HG02943 (cell line): ENCODE measurements at regions not wholly inside any gene's neighbourhood (a gene's known extent, or its start where the extent isn't known, plus 50 kb on each side); places are given as distances from the start of the nearest gene placed in this dataset.

Experiments used
- ATAC-seq: cut with Tn5 transposase; IDR thresholded peaks from one replicate; pipeline ENCODE4 v1.9.1; 2021; ENCODE audit warnings: mild to moderate bottlenecking, low read depth, moderate library complexity; ENCODE audit not compliant: unreplicated experiment

DNA sequence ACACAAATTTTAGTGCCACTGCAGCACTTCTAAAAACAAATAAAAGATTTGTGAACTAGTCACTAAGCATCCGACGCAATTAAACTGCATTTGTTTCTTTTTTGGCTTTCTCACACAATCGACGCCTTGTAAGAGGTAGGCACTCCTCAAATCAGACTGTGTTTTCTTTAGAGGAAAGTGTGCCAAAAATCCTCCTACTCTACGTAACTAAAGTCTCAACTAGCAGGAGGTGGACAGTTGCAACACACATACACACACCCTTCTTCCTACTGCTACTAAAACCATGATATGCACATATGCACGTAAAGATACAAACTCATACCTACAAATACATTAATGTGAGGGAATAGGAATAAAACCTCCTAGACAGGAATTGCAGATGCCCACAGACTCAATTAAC lies 844.7 kb upstream of the SOX9 start:
- no peak for ATAC-seq

DNA sequence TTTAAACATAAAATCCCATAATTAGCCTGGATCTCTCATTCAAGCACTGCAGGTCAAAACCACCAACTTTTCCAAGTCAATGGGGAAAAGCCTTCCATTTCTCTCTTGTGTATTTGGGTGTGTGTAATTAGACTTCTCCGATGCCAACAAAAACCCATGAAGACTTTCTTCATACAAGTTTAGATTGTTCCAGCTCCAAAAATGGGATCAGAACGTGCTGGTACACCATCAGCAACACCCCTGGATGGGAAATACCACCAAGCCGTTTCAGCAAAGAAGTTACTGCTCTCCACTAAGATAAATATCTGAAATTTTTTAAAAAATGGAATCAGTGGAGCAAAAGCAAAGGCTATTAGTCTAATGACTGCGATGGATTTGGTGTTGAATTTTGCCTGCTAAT lies 837.3 kb upstream of the SOX9 start:
- no peak for ATAC-seq

DNA sequence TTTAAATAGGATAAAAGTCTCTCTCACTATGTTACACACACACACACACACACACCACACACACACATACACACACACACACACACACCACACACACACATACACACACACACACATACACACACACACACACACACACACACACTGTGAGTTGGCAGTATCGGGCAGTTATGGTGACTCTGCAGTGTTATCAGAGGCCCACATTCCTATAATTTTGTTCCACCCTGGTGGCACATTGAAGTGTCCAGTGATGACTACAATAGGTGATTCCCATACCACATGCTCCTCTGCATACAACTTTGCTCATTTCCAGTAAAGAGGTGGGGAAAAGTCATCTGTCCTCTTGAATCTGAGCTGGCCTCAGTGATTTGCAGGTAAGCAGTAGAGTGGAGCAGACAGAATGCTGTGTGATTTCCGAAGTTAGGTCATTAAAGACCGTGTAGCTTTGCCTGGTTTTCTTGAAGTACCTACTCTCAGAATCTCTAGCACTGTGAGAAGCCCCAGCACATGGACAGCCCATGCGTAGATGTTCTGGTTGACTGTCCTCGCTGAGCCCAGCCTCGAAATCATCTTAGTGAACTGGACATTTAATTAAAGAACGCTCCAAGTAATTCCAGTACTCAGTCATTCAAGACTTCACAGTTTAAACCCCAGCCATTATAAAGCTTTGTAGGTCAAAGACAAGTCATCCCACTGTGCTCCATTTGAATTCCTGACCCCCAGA lies 836.6 kb upstream of the SOX9 start:
- ATAC-seq, result no peak

DNA sequence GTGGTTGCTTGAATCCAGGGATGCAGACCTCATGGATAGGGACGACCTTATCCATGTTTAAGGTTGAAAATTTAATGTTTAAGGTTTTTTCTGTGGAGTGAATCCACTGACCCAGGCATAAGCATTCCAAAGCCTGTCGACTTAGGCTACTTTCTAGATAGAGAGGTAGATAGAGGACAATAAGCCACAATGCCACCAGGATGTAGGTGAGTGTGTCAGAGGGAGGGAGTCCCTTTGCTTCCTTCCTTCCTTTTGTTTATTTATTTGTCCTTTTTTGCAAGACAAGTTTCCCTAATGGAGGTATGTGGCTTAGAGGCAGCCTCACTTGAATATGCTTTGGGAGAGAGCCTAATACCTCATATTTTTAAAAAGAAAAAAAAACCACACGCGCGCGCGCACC lies 834.2 kb upstream of the SOX9 start:
- no peak for ATAC-seq

DNA sequence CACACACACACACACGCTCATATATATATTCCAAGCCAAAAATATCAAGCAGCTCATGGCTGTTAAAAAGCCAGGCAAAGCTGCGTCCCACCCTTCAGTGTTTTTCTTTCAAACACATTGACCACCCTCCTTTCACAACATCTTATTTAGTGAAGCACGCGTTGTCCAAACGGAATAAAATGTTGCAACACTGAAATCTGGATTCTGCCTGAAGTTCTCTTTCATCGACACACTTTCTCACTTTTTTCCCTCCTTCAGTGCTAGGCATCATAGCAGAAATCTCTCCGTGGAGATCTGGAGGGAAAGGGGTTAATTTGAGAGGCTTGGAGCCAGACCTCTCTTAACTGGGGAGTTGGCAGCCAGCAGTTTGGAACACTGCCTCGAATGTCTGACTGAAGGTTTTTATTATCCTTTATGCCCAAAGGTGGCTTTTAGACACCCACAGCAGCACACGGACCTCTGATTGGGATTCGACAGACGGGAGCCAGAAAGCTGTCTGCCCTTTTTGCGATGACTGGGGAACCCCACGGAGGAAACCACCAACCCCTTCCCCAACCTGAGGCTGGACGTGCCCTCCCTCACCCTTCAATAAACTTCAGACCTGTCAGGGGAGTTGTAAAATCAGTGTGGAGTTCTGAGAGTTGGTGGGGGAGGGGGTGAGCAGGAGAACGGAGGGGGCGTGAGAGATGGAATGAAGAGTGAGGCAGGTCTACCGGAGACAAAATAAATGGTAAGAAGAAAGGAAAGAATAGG lies 833.6 kb upstream of the SOX9 start:
- no peak for ATAC-seq

DNA sequence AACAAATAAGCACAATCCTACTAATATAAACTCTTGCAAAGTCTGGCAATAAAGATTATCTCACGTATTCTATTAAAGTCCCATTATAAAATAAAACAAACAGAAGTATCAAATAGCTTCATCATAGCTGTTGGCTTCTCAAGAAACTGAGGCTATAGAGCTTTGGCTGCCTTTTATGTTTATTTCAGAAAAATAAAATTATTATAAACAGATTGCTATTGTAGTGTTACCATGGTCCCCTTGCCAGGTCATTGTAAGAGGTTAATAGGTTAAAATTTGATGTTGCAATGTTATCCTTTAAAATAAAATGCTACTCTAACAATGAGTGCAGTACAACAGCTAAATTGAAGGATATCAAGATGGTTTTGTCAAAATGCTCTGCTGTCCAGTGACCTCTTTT lies 828.8 kb upstream of the SOX9 start:
- ATAC-seq, result no peak

DNA sequence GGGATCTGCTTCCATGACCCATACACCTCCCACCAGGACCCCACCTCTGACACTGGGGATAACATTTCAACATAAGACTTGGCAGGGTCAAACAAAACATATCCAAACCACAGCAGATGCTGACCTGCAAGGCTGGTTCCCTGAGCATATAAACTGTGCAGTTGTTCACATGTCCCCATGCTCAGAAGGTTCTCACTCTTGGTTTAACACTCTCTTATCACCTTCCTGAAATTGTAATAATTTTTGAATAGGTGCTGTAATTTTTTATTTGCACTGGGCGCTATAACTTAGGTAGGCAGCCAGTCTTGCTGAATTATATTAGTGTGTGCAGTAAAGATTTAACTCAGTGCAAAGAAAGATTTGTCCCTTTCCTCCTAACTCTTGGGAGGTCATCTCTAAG lies 824.8 kb upstream of the SOX9 start:
- no peak for ATAC-seq

DNA sequence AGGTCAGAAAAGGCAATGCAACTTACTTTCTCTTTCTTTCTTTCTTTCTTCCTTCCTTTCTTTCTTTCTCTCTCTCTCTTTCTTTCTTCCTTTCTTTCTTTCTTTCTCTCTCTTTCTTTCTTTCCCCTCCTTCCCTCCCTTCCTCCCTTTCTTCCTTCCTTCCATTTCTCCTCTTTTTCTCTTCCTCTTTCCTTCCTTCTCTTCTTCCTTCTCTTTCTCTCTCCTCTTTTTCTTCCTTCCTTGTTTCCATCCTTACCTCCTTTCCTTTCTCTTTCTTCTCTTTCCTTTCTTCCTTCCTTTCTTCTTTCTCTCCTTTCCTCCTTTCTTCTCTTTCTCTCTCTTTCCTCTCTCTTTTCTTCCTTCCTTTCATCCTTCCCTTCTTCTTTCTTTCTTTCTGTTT lies 819.8 kb upstream of the SOX9 start:
- ATAC-seq, result no peak

DNA sequence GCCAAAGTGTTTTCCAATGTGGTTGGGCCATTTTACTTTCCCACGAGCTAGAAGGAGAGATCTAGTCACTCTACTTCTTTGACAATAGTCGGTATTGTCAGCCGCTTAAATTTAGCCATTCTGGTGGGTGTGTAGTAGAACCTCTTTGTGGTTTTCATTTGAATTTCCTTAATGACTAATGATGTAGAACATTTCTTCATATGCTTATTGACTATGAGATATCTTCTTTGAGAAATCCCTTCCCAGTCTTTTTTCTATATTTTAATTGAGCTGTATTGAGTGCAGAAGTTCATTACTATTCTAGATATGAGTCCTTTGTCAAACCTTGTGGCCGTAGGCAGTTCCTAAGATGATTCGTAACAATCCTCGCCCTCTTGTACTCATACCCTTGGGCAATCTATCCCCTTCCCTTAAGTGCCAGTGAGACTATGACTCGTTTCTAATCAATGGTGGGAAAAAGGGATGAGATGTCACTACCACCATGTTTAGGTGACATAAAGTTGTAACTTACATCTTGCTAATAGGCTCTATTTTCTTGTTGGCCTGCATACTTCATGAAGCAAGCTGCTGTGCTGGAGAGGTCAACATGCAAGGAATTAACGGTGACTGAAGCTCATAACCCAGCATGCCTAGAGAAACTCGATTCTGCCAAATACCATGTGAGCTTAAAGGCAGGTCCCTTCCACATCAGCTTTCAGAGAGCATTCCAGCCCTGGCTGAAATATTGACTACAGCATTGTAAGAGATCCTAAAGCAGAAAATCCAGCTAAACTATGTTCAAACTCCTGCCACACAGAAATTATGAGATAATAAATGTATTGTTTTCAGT lies 817.9 kb upstream of the SOX9 start:
- no peak for ATAC-seq

DNA sequence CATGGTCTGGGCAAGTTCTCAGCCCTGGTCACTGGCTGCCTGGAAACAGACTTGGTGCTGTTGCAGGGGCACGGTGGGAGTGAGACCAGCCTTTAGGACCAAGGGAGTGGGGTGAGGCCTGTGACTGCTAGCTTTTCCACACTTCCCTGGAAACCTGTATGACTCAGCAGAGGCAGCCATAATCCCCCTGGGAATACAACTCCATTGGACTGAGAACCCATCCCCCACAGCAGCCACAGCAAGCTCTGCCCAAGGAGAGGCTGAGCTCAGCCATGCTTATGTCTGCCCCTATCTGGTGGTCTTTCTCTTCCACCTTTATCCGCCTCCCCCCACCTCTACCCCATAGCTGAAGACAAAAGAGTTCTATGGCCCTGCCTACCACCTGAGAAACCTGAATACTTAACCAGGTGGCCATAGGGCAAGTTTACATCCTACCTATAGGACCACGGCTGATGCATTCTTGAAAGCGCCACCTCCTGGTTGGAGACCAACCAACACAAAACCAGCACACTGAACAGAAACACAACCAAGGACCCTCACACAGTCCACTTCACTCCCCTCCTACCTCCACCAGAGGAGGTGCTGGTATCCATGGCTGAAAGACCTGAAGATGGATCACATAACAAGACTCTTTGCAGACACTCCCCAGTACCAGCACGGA lies 816.2 kb upstream of the SOX9 start:
- no peak for ATAC-seq

DNA sequence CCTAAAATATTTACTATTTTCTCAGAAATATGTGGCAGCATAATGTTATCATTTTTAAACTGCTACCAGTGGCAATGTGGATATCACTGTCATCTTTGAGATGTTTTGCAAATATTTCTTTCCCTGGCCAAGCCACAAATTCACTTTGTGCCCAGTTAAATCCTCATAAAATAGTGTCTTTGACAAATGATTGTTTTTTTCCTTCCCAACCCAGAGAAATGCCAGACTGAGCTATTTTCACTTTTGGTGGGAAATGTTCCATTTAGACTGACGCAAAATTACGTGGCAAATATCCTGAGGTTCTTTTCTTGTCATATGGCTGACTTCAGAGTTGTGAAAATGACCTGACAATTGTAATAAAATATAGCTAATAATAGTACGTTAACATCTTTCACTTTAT lies 807.0 kb upstream of the SOX9 start:
- no peak for ATAC-seq

DNA sequence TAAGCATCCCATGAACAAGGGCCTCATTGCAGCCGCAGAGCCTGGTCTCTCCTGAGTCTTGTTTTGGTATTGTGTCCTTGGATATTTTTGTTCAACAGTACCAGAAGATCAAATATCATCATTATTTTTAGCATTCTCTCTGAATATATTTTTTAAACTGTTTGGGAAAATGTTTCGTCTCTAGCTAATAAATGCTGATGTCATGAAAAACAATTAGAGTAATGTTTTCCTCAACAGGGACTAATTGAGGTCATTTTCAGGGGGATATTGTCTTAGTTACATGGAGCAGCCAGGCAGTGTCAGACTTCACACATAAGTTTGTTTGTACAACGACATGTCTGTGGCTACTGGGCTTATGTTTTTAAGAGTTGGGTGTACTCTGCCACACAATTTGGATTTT lies 805.3 kb upstream of the SOX9 start:
- ATAC-seq, result no peak

DNA sequence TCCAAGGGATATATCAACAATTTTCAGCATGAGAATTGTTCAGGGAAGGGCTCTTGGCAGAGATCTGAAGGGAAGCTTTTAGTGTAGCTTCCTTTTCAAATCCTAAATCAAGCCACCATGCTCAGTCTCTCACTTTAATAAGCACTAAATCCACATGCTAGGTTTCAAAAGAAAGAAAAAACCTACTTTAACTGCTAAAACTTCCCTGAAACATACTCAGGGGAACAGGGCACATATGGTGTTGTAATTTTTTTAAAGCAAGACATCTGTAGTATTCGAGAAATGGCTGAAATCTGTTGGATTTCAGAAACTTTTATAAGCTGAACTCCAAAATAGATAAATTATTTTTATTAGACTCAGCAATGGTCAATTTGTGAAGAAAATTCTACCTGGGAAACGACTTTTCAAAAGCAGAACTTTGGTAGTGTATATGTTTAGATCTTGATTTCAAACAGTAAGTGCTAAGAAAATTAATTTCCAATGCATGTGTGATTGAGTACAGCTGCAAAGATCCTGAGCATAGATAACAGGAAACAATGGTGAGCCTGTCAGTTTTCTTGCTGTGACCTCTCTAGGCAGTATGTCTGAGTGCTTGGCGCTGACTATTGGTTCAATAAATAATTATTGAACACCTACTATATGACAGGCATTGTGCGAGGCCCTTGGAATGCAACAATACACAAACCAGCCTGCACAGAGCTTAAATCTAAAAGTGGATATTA lies 804.5 kb upstream of the SOX9 start:
- ATAC-seq, result no peak

DNA sequence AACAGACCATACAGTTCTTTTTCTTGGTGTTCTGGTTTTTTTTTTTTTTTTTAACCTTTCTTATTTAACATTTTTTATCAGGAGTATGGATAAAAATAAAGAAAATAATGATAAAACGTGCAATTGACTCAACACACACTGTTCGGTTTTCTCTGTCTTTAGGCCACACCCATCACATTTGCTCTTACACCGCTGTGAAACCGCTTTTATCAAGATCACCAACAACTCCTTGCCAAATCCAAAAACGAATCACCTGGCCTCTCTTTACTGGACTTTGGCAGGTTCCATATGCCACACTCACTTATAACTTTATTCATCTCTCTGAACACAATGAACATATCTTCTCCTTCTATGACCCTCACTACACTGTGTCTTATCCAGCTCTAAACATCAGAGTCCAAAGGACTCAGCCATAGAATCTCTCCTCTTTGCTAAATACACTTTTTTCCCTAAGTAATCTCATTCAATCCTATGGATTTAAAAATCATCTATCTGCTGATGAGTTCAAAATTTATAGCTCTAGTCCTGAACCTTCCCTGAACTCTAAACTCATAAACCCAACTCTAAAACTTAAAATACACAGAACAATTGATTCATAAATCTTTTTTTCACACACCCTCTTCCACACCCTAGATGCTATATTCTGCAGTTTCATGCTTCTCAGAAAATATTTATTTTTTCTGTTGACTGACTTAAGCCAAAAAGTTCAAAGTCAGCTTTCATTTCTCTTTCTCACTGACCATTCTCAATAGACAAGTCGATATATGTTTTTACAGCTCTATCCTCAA lies 800.6 kb upstream of the SOX9 start:
- no peak for ATAC-seq

DNA sequence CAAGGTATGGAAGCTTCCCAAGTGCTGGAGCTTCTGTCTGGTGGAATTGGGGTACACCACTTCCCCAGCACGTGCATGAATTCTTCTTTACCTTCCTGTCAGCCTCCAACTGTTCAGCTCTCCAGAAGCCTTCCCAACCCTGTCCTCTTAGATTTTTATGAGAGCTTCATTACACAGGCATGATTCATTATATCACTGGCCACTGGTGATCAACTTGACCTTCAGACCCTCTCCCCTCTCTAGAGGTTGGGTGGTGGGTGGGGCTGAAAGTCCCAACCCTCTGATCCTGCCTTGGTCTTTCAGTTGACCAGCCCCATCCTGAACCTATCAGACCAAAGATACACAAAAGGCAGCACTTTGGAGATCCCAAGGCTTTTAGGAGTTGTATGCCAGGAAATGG lies 795.7 kb upstream of the SOX9 start:
- no peak for ATAC-seq

DNA sequence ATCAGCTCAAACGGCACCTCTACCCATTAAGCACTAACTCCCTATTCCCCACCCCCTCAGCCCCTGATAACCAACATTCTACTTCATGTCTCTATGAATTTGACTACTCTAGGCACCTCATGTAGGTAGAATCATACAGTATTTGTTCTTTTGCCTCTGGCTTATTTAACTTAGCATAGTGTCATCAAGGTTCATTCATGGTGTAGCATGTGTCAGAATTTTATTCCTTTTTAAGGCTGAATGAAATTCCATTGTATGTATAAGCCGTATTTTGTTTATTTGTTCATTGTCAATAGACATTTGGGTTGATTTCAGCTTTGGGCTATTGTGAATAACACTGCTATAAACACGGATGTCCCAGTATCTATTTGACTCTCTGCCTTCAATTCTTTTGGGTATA lies 794.9 kb upstream of the SOX9 start:
- no peak for ATAC-seq

DNA sequence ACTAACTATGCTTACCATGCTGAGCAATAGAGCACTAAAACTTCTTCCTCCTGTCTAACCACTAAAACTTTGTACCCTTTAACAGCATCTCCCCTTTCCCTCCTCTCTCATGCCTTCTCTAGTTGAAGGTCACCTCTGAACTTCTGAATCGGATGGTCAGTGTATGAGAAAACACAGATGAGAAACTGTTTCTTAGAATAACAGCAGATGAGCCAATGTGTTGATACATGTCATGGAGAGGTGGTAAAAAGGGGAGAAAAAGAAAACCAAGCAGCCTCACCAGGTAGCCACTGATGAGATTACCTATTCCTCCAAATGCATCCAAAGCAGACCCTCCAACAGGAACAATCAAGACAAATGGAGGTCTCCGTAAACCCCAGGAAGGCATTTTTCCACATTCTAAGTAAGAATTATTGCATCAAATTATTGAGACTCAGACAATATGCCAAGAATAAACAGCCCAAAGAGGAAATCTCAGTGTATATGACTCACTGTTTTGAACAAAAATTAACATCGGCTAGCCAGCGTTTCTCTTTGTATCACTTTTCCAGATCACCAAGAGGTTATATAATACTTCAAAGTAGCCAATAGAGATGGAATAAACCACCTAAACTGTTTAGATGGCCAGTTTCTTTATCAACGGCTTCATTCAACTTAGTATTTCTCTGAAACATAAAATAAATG lies 793.3 kb upstream of the SOX9 start:
- no peak for ATAC-seq

DNA sequence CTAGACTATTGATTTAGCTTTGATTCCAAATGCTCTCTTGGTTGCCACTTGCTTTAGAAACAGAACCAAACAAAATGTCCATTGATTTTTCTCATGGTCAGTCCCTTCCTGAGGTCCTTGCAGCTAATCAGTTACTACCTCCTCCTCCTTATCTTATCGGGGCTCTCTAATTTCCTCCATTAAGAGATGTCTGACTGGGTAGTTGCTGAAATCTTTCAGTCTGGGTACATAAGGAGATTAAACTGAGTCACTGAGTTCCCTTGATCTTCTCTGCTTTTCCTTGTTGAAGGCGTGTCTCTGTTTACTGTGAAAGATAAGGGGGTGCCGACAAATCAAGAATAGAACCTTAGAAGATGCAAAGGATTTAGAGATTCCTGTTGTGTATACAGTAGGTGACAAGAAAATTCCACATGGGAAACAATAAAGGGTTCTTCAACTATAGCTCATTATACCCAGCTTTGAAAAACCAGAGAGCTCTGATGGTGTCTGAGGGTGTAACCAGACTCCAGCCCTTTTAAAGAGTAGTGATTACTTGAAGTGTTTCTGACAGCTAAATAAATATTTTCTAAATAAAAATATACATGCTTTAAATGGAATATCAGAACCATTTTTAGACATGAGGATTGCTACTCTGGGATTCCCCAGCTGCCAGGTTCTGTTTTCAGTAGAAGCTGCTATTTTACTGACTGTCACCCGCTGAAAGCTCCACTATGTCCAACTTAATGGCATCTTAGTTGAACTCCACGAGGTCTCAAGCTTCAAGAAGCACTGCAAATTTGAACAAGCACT lies 791.3 kb upstream of the SOX9 start:
- ATAC-seq, result no peak
